Stimulated activated CD8-positive, alpha-beta memory T cell treated with anti-CD3 and anti-CD28 coated beads, Interleukin-7, amount 100 ng/mL, for 48 hours (primary cell): ENCODE measurements at regions not wholly inside any gene's neighbourhood (a gene's known extent, or its start where the extent isn't known, plus 50 kb on each side); places are given as distances from the start of the nearest gene placed in this dataset.

Source experiments
- DNase-seq, 2 donors: peaks; one replicate each; pipeline ENCODE4 v3.0.0-alpha.2; 2020; ENCODE audit warnings: low read depth in 1 of 2; ENCODE audit errors: extremely low read depth in 1 of 2

- no peak for DNase-seq
Measured at GRCh38 chr13:62626771-62627170, 1211.1 kb upstream of the PCDH20 start.

DNA sequence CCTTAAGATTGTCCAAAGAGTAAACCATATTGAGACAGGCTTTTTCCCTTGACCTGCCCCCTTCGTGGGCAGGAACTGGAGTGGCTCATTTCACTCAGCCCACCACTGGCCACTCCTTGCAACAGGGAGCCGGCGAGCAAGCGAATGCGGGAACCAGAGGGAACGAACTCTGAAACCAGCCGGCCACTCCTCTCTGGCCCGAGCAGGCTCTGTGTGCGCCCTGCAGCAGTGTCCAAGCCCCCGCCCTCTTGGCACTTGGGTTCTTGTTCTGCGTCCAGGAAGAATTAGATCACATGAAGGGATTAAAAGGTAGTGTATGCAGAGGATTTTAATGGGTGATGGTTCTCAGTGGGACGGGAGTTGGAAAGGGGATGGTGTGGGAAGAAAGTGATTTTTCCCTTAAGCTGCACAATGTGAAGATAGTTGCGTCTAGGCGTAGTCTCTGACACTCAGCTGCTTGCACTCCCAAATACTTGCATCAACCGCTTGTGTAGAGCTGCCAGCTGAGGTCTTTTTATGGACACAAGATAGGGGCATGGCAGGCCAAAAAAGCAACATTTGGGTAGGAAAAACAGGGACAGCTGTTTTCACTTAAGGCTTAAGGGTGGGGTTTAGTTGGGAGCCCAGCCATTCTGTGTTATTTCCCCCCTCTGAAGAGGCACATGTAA is 1209.7 kb upstream of the PCDH20 start:
- no peak for DNase-seq

GRCh38 chr13:62613819-62614218 is 1198.2 kb upstream of the PCDH20 start:
- DNase-seq = no peak

DNA sequence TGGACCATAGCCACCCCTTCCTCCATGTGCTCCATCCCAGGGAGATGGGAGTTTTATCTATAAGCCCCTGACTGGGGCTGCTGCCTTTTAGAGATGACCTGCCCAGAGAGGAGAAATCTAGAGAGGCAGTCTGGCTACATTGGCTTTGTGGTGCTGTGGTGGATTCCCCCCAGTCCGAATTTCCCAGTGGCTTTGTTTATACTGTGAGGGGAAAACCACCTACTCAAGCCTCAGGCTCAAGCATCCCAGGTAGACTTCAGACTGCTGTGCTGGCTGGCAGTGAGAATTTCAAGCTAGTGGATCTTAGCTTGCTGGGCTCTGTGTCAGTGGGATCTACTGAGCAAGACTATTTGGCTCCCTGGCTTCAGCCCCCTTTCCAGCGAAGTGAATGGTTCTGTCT is 1195.7 kb upstream of the PCDH20 start:
- no peak for DNase-seq

- no peak for DNase-seq
Measured at GRCh38 chr13:62598708-62599107, 1183.1 kb upstream of the PCDH20 start.

GRCh38 chr13:62595976-62596375 is 1180.3 kb upstream of the PCDH20 start:
- DNase-seq = no peak

GRCh38 chr13:62593804-62594203 is 1178.2 kb upstream of the PCDH20 start:
- no peak for DNase-seq

DNA sequence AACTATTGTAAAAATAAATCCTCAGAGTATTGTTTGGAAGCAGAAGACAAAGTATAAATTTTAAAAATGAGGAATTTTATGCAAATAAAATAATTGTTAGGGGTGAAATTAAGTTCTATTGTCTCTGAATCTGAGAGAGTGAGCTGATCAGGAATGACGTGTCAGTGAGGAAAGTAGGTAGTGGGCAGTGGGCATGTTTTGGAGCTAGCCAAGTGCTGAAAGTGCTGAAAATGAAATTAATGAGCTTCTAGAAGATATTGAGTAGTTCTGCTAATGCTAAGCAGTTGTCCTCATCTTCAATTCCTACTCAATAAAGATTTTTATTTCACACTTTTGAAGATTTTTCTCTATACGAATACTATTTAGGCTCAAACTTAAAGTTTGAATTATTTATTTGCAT is 1167.8 kb upstream of the PCDH20 start:
- no peak for DNase-seq

- DNase-seq = no peak
Measured at GRCh38 chr13:62578402-62578801, 1162.8 kb upstream of the PCDH20 start.

DNA sequence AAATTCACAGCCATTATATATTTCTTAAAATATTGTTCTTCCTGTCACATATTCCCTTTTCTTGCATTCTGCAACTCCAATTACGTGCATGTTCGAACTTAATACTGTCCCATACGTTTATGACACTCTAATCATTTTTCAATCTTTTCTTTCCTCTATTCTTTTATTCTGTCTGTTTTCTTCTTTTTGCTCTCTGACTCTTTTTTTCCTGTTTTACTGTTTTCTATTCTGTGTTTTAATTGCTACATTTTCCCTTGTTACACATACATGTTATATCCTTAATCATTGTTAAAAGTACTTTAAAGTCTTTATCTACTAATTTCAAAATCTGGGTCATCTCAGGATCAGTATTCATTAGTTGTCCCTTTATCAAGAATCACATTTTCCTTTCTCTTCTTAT is 1149.1 kb upstream of the PCDH20 start:
- no peak for DNase-seq

- DNase-seq = no peak
Measured at GRCh38 chr13:62563251-62563650, 1147.6 kb upstream of the PCDH20 start.

DNA sequence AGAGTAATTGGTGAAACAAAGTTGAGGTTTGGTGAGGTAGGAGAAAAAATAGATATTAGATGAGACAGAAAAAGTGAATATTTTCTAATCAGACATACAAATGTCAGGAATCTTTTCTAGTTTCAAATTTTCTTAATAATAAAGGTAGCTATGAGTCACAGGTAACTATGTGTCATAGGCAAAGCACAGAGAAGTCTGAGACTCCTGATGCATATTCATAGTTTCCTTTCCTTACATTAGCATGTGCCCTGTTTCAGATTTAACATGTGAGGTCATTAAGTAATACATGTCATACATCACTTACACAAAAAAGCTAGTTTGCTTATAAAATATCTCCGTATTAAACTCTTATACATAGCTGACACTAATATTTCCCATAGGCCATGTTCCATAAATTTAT is 1141.3 kb upstream of the PCDH20 start:
- DNase-seq = no peak

- DNase-seq = no peak
Measured at GRCh38 chr13:62551588-62551987, 1135.9 kb upstream of the PCDH20 start.

GRCh38 chr13:62544928-62545327 is 1129.3 kb upstream of the PCDH20 start:
- no peak for DNase-seq

DNA sequence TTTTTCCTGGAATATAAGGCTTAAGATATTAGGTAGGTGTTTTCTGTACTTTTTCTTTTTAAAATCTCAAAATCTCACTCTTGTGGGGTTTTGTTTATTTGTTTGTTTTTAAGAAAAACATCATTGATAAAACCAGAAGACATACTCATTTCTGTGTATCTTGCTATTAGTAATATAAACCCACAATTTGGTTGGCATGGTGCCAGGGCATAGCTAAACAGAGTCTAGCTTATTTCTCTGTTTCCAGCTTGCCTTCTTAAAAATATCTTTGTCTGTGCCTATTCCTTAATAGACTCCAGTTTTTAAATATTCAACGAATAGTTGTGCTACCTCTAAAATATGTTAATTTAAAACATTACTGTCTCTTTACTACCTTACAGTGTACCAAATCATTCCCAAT is 1121.9 kb upstream of the PCDH20 start:
- no peak for DNase-seq

DNA sequence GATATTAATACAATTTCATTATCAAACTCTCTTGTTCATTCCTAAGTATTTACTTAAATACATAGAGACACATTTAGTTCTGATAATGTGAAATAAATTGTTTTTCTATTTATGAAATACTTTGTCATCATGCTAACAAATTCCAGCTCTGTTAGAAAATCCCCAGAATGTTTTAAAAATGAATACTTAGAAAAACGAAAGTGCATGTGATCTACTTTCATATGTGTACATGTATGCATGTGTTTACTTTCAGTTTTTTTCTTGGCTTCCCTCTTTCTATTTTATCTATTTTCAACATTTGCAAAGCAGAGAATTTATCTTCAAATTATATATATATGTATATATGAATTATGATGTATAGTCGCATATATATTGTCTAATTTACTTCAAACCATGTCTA is 1110.0 kb upstream of the PCDH20 start:
- no peak for DNase-seq

DNA sequence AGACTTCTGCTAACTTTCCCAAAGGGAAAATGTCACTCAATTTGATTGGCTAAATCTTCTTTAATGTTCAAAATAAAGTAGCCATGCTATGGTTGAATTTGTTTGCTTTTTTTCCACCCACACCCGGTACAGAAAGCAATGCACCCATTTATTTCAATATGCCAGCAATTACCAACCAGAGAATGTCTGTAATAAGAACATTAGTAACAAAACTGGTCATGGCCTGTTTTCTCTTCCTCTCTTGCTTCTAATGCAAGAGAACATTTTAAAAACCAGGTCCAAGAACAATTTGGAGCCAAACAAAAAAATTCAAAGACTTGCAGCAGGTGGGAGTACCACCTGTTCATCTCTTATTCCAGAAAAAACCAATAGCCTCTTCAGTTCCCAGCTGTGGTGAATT is 1108.8 kb upstream of the PCDH20 start:
- no peak for DNase-seq

DNA sequence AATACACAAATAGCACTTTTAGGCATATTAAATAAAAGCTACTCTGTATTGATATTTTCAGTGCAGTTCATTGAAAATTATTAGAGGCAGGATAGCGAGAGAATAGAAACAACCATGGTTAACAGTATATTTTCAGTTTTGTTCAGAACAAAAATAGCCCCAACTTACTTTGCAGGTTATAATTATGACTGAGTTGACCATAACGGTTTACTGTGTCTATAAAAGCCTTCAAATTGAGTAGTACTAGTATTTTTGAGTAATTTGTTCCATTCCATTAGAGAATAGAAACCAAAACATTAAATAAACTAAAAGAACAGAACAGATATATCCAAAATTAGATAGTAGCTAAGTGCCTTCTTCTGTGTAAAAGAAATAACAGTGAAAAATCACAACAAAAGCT is 1108.4 kb upstream of the PCDH20 start:
- no peak for DNase-seq

DNA sequence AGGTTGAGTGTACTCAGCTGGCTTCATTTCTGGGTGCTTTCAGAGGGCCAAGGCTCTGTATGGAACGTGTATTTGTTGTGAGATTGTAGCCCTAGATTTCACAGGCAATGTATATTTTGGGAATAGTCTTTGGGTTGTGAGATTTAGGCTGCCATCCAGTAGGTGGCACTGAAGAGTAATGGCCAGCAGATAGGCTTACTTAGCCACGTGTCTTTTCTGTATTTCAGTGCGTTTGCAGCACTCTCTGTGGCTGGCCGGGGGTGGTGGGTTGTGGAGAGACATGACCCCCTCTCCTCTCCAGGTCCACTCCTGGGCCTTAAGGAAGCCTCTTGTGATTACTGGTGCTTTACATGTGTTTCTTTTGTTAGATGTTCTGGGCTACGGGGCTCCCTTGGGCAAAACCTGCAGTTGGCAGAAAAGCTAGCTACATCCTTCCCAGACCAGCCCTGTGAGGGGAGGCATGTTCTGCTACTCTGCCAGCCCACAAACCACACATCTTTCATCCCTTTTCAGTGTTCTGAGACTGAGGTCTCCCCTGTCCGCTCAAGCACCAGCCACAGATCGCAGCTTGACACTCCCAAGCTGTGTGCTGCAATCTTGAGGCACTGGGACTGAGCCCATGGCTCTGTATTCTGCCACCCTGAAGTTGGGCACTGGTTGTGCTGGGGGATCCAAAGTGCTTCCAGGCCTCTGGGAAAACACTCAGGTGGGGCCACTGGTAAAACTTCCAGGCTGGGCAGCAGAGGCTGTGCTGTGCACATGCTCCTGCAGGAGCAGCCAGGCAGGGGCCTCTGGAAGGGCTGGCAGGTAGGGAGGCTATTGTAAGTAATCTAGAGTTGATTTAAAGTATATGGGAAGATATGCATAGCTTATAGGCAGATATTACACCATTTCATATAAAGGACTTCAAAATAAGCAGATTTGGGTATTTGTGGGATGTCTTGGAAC is 1096.8 kb upstream of the PCDH20 start:
- no peak for DNase-seq

DNA sequence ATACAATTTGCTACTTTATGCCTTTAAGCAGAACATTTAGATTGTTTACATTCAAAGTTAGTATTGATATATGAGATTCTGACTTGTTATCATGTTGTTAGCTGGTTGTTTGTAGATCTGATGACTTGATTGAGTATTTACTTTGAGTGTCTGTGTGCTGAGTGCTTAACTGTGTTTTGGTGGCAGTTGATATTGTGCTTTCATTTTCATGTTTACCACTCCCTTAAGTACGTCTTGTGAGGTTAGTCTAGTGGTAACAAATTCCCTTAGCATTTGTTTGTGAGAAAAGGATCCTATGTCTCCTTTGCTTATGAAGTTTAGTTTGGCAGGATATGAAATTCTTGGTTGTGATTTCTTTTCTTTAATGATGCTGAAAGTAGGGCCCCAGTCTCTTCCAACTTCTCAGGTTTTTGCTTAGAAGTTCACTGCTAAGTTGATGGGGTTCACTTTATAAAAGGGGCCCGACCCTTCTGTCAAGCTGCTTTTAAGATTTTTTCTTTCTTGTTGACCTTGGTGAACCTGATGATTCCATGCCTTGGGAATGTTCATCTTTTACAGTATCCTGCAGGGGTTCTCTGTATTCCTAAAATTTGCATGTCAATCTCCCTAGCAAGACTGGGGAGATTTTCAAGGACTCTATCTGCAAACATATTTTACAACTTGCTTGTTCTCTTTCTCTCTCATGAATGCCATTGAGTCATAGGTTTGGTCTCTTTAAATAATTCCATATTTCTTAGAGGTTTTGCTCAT is 1095.4 kb upstream of the PCDH20 start:
- no peak for DNase-seq

GRCh38 chr13:62502588-62502987 is 1086.9 kb upstream of the PCDH20 start:
- no peak for DNase-seq

DNA sequence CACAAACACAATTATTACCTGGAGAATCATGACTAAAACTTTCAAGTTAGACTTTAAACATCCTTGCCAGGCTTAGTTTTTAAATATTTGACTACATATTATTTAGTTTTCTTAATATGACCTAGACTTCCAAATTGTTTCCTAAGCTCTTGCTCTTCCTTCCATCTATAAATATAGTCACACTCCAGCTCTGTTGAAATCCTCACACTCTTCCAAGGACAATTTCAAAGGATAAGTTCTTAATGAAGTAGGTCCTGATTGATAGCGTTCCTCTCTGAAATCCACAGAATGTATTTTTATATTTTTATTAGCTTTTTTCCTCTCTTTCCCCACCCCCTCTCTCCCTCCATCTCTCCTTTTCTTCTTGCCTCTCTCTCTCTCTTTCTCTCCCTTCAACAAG is 1074.1 kb upstream of the PCDH20 start:
- DNase-seq = no peak
